ENCODE measurements at regions not wholly inside any gene's neighbourhood (a gene's known extent, or its start where the extent isn't known, plus 50 kb on each side); places are given as distances from the start of the nearest gene placed in this dataset.
A peak's percentile ranks its signal among the peaks of the same experiment; 100 is the strongest.

DNA sequence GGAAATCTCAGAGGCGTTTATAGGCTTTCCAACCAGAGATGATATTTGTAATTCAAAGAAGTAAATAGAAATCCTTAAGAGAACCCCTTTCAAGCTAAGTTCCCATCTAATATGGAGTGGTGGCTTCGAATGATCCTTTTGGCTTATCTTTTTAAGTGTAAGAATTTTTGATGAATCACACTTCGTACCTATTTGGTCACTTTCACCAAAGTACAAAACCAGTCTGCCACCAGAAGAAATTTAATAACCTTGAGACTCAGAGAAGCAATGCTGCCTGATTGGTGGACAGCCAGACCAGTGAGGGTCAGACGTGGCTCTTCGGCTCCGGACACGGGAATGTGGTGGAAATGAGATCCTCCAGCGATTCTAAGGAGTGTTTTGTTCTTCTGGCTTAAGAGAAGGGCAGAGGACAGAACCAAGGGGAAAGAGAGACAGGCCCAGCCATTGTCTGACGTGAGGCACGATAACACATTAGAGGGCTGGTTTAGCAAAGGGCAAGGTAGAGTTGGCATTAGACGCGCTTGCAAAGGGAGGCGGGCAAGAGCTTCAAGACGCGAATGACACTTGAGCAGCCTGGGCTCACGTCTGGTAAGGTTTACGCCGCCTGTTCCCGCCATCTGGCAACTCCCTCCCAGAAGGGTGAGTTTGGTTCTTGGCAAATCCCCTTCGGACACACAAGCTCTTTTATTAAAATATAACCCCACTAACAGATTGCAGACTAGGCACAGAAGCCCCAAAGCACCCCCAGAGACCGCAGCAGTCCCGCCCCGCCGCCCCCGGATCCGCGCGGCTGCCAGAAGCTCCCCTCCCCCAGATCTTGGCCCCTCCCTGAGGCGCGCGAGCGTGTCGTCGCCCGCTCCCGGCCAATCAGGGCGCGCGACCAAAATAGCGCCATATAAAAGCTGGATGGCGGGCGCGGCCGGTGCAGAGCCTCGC, 50.0 kb upstream of the EZR start:
- H3K27me3 ChIP-seq, result peaks cover 71% of the 10 kb centered on the region
- peak overlapping the region; percentile 67 for H3K27ac ChIP-seq
- no peaks in the 10 kb centered on the region for H3K36me3 ChIP-seq
- no peaks in the 10 kb centered on the region for H3K9me3 ChIP-seq
- peaks cover 8 to 13% of the 10 kb centered on the region in 2 experiments for H3K4me1 ChIP-seq (ENCODE audit: control insufficient read depth in 1 of 2, insufficient read depth in 1 of 2, low read depth in 1 of 2, low read length in 1 of 2)
- TF ChIP-seq CTCF (IDR thresholded peaks at IDR 0.05), result no peak
- peak overlapping the region; percentile 59 to 65 for H3K4me3 ChIP-seq (ENCODE audit: low read depth in 1 of 2, low read length in 1 of 2)

Measured in neutrophil (primary cell).